COR-L47 (cell line): ENCODE measurements at regions not wholly inside any gene's neighbourhood (a gene's known extent, or its start where the extent isn't known, plus 50 kb on each side); places are given as distances from the start of the nearest gene placed in this dataset.
"Not testable (repeated sequence)": the region's sequence is repeated elsewhere in the genome, so short reads cannot be mapped to it uniquely, and the experiment has no call there.

Experiments used
- DNase-seq: peaks from one replicate; lab custom pipeline; 2025; lab: John Stamatoyannopoulos, UW

DNA sequence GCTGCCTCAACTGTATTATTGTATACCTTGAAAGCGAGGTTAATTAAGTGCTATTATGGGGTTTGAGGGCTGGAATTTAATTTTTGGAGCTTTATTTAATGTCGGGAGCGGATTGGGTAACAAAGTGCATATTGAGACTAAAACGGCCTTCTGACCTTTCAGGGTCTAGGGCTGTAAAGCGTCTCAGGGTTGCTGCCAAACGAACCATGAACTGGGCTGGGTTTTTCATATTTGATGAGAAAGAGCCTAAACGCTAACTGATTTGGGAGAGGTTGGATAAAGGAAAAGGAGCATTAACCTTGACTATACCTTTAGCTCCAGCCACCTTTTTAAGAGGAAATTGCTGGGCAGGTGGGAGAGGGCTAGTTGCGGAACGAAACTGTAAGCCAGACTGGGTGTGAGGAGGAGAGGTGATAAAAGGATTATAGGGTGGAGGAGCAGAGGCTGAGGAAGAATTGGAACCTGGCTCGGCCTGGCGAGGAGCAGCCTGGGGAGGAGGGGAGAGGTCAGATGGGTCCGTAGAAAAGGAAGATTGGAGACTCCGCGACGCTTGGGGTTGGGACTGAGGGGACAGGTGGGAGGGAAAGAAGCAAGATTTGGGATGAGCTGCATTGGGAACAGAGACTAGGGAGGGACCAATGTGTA, 209.0 kb upstream of the ELL2 start:
- DNase-seq, result not testable (repeated sequence)

DNA sequence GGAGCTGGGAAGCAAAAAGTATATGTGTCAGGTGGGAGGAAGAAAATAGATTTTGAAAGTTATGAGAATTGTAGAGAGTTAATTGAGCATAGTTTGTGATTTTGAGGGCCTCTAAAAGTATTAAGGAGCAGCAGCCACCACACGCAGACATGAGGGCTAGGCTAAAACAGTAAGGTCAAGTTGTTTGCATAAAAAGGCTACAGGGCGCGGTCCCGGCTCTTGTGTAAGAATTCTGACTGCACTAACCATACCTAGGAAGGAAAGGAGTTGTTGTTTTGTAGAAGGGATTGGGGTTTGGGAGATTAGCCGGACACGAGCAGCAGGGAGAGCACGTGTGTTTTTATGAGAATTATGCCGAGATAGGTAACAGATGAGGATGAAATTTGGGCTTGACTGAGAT, 207.2 kb upstream of the ELL2 start:
- not testable (repeated sequence) for DNase-seq

- DNase-seq, result no peak
Observed at GRCh38 chr5:96159043-96159442, 197.4 kb upstream of the ELL2 start.

- no peak for DNase-seq
Observed at GRCh38 chr5:96157841-96158291, 196.2 kb upstream of the ELL2 start.

DNA sequence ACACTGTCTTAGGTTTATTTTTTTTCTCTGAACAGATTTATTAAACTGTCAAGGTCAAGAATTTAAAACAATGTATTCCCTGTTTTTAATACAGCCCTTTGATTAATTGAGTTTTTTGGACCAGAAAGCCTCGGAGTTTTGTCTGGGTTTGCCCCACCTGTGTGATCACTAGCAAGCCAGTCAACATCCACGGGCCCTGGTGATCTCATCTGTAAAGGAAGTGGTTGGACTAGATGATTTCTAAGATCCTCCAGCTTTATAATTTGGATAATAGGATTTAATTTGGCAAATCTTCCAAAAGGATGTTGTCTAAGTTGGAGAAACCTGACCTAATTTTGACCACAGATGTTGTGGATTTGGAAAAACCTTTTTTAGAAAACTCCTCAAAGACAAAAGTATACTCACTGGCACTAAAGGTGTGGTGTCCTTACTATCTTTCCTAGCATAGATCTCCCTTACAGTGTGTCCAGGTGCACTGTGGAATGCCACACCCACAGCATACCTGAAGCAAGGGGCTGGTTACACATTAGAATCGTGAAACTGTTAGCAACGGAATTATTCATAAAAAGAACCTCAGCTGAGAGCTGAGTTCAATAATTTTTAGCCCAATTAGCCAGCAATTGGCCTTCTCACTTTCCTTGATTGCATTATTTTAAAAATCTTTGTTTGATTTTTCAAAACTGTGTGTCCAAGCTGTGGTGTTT, 195.6 kb upstream of the ELL2 start:
- DNase-seq, result no peak

GRCh38 chr5:96155147-96155546, 193.5 kb upstream of the ELL2 start:
- DNase-seq, result no peak

GRCh38 chr5:96151891-96152290, 190.2 kb upstream of the ELL2 start:
- DNase-seq, result no peak

DNA sequence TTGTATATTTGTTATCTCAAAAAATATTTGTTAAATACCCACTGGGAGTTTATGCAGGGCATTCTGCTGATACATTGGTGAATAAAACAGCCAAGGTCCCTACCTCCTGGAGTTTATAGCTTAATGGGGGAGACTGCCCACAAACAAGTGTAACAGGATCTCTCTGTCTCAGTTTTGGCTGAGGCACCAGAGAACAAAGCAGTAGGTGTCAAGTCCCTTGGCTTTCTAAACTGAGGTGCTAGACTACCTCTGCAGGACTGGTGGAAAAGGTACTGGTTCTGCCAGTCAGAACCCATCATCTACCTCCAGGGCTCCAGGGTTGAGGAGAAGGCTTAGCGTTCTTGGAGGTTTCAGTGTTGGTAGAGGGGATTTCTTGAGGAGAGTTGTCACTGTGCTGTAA, 188.4 kb upstream of the ELL2 start:
- no peak for DNase-seq

- no peak for DNase-seq
Observed at GRCh38 chr5:96149546-96149945, 187.9 kb upstream of the ELL2 start.

- no peak for DNase-seq
Observed at GRCh38 chr5:96149021-96149420, 187.4 kb upstream of the ELL2 start.

DNA sequence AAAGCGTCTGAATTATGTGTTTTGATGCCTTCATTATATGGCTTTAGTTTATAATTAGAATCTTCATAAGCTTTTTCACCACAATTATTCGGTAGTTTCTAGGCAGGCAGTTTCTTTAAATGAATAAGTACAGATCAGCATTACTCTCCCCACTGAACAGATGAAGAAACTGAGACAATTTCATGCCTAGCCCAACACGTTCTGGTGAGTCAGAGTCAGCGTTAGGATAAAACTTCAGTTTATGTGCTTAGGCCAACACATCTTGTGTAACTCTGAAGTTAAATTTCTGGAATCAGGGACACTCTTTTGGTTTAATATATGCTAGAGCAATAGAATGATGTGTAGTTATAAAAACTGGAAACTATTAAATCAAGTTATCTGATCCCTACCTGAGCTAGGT, 186.7 kb upstream of the ELL2 start:
- no peak for DNase-seq

GRCh38 chr5:96147866-96148265, 186.2 kb upstream of the ELL2 start:
- no peak for DNase-seq

DNA sequence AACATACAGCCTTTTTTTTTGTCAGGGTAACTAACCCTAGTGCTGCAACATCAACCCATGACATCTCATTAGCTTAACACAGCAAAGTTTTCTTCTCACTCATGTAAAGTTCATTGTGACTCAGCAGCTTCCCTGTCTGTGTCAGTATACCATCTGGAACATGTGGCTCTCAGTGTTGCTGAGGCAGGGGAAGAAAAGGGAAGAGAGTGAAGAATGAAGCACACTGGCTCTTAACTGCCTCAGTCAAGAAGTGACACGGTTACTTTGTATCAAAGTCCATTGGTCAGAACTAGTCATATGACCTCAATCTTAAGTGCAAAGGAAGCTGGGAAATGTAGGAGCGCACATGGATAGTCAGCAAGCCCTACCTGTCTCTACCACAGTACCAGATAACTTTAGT, 185.0 kb upstream of the ELL2 start:
- no peak for DNase-seq

GRCh38 chr5:96144289-96144688, 182.6 kb upstream of the ELL2 start:
- DNase-seq, result no peak

GRCh38 chr5:96143450-96143849, 181.8 kb upstream of the ELL2 start:
- DNase-seq, result no peak

DNA sequence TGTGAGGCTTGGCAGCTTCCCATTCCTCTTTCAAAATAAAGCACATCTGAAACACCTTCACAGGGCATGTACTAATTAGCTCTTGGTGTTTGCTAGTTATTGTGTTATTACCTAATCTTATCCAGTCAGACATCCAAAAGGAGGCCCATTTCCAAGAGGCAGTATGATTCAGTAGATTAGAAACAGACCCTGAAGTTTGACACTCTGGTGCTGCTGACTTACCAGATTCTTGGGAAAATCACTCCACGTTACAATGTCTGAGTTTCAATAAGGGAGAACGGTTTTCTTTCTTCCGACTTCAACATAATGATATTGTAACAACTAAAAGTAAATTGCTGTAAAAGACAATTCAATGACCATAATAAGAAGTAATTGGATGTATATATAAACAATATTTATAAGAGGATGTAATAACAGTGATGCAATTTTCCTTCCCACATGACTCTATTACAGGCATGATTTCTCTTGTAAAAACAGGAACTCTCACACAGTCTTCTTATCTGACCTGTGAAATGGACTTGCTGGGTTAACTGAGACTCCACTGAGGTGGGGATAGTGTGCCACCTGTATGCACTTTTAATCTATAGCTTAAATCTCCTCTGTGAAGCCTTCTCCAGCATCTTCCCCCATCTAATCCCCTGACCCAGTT, 181.3 kb upstream of the ELL2 start:
- no peak for DNase-seq

GRCh38 chr5:96142184-96142781, 180.6 kb upstream of the ELL2 start:
- no peak for DNase-seq

DNA sequence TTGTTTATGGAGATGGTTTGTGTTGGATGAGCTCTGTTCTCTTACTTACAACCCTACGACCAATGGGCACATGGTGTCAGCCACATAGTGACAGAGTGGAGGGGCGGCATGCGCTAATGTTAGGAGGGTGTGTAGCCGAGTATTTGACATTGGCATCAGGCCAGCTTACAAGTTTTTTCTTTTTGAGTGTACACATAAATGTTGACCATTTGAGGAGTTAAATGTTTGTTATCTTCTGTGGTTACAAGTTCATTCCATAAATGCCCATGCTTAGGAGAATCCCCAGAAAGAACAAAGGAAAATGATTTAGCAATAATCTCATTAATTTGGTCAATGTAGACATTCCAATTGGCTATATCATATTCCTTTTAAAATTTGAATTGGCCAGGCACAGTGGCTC, 180.1 kb upstream of the ELL2 start:
- DNase-seq, result no peak

GRCh38 chr5:96140496-96140895, 178.8 kb upstream of the ELL2 start:
- no peak for DNase-seq

GRCh38 chr5:96140084-96140483, 178.4 kb upstream of the ELL2 start:
- no peak for DNase-seq

DNA sequence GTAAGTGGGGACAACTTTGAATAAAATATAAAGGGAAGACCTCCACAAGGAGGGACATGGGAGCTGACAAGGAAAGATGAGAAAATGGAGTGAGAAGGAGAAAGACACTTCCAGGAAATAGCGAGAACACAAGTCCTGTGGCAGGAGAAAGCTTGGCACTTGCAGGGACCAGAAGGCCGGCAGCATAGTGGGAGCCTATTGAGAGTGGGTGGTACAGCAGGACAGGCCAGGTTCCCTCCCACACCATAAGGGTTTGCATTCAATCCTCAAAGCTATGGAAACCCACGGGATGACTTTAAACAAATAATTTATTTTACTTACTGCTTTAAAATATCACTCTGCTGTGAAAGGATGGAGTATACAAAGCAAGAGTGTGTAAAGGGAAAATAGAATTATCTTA, 173.2 kb upstream of the ELL2 start:
- no peak for DNase-seq

DNA sequence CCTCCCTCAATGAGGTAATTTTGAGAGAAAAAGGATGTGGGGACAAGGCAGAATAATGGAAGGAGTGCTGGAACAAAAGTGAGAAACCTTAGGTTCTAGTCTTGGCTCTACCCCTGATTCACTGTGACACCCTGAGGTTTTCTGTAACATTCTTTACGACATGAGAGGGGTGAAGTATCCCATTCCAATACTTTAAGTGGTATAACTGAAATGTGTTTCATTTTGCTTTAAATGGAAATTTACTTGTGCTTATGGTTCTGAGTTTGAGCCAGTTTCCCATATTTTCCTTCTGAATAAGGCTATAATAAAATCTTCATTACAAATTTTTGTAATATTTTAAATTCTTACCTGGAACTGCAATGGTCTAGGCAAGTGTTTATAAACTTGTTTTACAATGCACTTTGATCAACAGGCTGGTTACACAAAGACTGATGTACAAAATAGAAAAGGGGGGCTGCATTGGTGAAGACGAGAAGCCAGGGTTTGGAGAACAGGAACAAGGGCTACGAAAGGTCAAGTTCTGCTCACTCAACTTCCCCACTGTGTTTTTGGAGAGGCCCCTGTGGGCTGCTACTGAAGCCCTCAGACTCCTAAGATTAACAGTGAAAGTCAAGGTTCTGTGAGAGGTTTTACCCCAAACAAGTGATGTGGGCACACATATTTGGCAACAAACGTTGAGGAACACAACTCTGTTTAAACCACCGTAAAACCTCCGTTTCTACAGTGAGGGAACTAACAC, 171.9 kb upstream of the ELL2 start:
- DNase-seq, result no peak
